NCI-H2107 treated with DMSO at 0.1 percent for 48 hours (cell line): ENCODE measurements at regions not wholly inside any gene's neighbourhood (a gene's known extent, or its start where the extent isn't known, plus 50 kb on each side); places are given as distances from the start of the nearest gene placed in this dataset.
"Not testable (repeated sequence)": the region's sequence is repeated elsewhere in the genome, so short reads cannot be mapped to it uniquely, and the experiment has no call there.

Source experiments
- DNase-seq: peaks from one replicate; lab custom pipeline; 2025; ENCODE audit not compliant: unreplicated experiment; lab: John Stamatoyannopoulos, UW

DNA sequence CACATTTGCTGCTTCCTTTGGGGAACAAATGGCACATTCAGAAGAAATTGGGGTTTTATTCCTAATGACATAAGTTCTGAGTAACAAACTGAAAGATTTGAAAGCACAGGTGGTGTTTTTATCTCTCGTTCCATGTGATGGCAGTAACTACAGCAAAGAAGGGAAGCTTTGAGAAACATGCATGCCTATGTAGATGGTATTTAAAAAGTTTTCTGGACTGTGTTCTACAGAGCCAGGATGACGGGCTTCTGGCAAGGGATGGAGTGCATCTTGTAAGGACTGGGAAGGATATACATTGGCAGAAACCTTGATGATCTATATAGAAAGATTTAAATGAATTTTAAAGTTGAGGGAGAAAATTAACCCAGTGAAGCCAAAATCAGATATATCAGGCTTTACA, 362.2 kb upstream of the ROPN1 start:
- DNase-seq, result no peak

DNA sequence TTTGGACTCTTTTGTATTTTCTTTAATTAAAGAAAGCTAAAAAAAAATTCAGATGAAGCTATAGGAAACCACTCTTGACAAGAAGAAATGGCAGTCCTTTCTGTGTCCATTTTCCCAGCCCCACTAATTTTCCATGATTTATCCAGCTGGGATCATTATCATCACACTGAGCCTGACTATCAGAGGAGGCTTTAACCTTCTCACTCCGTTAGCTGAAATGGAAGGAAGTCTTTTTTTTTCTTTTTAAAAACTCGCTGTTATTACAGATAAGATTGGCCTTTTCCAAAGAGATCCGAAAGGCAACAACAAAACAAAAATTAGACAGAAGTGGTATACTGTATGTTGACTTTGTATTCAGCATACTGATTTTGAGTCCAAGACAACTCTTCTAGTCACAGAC, 366.2 kb upstream of the ROPN1 start:
- DNase-seq, result no peak

DNA sequence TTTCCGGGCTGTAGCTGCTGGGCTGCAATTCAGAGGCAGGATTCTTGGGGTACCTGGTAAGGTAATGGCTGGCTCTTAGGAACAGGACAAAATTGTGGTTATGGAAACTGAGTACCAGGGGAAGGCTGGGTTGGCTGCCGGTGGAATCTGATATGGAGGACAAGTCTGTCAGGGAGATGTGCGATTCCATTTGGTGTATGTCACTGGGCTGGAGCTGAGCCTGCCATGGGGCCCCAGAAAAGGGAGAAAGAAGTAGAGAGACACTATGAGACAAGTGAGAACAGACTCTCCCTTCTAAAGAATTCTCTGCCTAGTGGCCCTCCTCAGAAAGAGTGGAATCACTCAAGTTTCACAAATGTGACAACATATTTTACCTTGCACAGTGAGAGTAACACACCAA, 368.2 kb upstream of the ROPN1 start:
- no peak for DNase-seq

DNA sequence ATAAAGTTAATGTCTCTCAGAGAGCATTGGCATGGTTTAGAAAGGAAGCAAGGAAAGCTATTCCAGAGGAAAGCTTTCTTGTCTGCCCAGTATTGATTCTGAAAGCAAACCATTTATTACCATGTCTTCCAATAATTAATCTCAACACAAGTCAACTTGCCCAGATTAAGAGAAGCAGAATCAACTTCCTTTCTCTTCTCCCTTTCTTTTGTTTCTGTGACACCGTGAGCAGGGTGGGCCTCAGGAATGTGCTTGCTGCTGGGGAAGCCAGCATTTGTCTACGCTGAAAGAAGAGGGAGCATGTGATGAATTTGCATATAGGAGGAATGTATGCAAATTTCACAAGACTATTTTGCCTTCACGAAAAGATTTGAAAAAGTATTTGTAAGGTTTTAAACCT, 368.6 kb upstream of the ROPN1 start:
- DNase-seq, result no peak

DNA sequence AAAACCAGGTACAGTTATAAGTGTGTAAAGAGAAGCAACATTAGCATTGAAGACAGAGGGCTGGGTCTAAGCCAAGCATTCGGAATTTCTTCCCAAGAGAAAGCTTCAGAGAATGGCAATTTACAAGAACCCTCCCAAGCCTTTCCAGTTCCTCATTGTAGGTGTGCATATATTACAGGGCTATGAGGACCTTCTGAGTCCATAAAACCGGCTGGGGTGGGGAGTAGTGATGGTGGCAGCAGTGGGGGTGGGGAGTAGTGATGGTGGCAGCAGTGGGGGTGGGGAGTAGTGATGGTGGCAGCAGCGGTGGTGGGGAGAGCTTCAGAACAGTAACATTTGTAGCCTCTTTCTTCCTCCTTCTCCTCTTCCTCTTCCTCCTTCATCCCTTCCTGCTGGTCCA, 368.7 kb upstream of the UMPS start:
- DNase-seq, result no peak

DNA sequence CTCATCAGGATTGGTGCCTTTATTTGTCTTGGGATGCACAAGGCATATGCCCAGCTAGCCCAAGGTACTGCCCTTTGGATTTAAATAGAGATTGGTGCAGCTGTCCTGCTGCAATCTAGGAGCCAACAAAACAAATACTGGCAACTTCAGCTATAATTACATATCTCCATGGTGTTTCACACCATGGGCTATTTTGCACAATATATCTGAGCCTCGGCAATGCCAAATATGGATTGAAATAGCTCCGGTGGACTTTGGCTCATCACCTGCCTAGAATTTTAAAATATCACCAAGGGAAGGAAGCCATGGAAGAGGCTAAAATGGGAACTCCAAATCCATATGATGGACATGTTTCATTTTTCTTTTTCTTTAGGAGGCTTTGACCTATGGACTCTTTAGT, 367.8 kb upstream of the UMPS start:
- no peak for DNase-seq

DNA sequence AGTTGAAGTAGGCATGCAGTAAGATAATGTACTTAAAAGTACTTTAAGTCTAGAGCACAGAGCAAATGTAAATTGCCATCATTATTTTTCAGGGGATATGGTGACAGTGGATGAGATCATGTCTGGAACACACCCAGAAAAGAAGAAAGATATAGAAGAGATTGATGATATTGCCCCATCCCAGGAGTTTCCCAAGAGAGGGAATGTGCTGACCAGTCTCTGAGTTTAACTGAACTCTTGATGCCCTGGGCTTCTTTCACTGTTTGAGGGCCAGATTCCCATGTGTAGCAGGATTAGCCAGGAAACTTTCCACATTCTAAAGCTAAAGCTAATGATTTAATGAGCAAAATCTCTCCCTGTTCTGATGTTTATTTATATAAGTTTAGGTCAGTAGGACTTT, 366.8 kb upstream of the UMPS start:
- no peak for DNase-seq

DNA sequence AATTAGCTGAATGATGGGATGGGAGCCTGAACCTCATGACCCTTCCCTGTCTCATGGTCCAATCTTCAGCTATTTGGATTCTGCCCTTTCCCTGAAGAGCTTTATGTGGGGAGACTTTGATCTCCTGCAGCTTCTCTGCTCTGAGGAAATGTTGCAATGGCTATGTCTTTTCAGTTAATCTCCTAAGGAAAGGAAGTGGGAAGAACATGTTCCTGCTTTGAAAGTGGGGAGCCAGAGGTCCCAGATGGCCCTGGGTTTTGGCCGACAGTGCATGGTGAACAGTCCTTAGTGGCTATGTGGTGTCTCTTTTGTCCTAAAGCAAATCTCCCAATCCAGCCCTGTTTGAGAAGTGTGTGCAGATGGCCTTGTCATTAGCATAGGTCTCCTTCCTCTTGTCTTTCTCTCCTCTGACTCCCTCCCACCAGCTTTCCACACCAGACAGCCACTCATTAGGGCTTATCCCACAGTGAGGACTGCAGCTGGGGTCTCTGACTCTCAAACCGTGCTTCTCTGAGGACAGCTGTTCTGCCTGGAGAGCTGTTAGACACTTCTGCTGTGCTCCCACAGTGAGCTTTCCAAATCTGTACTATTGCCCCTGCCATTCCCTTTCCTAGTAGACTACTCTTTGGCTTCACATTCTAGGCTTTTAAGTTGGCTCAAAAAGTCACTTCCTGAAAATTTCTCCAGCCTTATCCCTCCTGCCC, 365.8 kb upstream of the UMPS start:
- DNase-seq, result no peak

DNA sequence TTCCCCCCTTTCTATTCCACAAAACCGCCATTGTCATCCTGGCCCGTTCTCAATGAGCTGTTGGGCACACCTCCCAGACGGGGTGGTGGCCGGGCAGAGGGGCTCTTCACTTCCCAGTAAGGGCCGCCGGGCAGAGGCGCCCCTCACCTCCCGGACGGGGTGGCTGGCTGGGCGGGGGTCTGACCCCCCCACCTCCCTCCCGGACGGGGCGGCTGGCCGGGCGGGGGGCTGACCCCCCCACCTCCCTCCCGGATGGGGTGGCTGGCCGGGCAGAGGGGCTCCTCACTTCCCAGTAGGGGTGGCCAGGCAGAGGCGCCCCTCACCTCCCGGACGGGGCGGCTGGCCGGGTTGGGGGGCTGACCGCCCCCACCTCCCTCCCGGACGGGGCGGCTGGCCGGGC, 363.6 kb upstream of the UMPS start:
- not testable (repeated sequence) for DNase-seq

DNA sequence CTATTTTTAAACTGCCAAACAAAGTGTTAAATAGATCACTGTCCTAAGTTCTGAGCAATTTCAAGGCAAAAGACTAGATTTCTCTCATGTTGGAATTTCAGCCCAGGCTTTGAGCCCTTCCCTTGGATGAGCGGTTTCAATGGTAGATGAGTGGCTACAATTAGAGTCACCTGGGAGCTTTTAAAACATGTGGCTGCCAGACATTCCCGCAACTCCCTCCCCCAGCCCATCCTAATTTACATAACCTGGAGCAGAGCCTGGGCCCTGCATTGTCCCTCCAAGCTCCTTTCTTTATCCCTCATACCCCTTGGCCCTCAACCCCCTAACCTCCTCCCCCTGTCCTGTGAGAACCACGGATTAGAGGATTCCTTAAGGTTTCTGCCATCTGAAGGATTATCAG, 357.5 kb upstream of the UMPS start:
- peak; percentile 52 for DNase-seq

DNA sequence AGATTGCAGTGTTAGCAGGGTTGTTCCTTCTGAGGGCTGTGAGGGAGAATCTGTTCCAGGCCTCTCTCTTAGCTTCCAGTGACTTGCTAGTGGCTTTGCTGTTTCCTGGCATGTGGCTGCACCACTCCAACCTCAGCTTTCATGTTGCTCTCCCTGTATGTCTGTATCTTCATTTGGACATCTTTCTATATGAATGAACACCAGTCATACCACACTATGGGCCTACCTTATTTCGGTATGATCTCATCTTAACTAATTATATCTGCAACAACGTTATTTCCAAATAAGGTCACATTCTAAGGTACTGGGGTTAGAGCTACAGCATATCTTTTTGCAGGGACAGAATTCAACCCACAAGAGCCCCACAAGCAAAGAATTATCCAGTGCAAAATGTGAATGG, 356.7 kb upstream of the UMPS start:
- no peak for DNase-seq

DNA sequence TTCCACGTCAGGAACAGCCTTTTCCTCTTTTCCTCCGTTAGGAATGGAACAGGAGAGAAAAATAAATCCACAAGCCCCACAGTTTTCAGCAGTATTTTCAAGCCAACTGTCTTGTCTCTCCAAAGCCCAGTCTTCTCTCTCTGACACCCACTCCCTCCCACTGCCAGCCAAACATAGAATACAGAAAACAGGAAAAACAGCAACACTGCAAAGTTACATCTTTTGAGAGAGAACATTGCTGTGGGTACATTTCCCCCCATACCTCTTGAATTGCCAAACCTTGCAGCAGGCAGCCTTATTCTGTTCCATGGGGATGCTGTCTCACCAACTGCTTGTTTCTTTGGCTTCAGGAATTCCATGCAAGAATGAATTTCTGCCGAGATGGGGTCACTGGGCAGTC, 355.7 kb upstream of the UMPS start:
- no peak for DNase-seq

DNA sequence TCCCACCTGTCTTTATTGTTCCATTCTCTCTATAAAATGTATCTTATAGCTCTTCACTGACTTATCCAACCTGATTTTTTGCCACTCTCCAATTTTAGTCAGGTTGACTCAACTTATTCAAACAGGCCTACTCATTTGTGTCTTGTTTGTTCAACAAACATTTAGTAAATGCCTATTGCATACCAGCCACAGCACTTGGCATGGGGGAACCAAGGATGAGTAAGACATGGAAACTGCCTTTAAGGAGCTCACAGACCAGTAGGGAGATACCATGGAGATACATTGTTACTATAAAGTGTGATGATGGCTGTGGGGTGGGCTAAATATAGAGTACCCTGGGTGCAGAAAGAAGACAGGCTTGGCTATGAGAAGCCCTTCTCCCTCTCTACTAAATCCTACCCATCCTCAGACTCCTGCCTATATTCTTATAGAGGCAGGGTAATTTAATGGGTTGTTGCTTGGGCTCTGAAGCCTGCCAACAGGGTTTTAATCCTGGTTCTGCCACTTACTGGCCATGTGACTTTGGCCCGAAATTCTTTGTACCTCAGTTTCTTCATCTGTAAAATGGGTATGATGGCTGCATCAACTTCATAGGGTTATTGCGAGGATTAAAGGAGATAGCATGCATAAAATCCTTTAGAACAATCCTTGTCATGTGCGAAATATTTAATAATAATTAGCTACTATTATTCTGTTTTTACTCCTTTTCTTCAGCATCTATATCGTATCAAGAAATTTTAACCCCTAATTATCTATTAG, 348.5 kb upstream of the UMPS start:
- DNase-seq, result no peak

DNA sequence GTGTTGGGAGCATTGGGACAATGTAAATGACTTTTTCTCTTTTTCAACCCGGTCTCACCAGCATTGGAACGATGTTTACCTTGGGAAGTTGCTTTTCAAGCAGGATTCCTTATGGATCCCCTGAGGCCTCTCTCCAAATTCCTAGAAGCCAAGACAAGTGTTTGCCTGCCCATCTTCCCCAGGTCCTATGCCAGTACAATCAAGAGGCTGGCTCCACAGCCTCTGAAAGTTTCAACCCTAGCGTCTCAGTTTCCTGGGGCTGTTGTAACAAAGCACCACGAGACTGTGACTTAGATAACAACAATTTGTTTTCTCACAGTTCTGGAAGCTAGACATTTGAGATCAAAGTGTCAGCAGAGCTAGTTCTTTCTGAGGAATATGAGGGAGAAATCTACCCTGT, 347.2 kb upstream of the UMPS start:
- DNase-seq, result no peak

DNA sequence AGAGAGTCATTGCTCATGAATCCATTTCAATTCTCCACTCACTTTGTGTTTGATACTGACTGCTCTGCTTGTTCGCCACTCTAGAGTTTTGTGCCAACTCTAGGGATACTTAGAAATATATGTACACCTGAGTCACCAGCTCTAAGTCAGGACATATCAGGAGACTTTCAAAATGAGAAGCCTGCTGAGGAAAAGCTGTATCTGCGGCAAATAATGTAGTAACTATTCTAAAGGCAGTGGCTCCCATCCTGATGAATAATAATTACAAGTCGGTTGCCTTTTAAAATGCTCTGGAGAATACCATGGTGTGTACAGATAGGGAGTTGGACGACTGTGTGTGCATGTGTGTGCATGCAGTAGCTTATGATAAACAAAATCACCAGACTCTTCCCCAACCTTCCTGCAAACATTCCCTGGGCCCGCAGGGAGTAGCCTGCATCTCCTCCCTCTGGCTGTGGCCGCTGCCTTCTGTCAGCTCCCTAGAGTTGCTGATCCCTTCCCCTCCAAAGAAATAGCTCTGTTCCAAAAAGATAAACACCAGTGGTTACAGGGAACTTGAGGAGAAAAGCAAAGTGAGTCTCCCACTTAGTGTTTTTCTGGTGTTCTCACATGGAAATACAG, 346.3 kb upstream of the UMPS start:
- no peak for DNase-seq

DNA sequence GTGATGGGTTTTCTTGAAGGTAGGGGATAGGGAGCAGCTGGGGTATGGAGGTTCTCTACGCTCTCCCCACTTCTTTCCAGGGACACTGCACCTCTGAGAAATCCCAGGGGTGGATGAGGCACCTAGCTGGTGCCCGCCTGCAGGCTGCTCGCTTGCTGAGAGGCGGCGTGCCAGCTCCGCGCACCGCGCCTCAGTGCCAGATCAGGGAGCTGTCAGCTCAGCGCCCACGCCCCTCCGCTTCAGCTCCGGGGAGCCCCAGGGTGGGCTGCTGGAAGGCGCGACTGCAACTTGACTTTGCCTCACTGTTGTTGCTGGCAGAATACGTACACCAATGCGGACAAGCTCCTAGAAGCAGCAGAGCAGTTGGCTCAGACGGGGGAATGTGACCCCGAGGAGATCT, 345.7 kb upstream of the UMPS start:
- DNase-seq, result no peak

DNA sequence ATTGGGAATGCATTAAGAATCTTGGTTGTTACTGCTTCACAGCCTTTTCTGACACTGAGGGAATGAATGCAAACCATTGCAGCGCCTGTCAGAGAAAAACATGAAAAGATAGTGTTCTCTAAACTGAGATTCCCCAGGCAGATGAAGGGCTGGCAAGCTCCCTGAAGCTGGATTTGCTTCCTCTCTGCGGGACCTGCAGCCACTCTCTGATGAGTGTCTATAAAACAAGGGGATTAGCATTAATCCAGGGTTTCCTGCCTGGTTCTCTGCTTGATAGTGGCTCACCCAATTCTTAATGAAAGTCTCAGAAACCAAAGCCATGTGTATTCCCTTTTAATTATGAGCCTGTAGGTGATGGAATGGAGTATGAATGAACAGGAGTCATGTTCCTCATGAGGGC, 344.3 kb upstream of the UMPS start:
- no peak for DNase-seq

DNA sequence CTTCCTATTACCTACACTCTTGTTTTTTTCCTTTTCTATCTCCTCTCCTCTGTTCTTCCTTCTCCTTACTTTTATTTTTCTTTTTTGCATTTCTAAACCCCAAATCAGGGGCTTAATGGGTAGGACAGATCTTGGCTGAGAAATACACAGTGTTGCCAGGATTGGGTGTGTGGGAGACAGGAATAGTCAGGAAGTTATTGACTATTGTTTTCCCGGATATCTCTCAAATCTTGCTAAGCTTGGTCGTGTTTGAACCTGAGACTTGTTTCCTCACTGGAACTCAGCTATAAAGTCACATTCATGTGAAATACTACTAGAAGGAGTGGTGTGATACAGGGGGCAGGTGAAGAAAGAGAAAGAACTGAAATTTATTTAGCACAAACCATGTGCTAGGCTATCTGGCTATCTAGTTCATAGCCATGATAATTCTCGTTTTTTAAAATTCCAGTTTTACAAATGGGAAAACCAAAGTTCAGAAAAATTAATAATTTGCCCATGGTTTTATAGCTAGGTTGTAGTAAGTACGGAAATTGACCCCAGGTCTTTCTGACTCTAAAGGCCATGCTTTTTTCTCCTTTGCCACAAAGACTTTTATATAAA, 343.2 kb upstream of the UMPS start:
- DNase-seq, result no peak

DNA sequence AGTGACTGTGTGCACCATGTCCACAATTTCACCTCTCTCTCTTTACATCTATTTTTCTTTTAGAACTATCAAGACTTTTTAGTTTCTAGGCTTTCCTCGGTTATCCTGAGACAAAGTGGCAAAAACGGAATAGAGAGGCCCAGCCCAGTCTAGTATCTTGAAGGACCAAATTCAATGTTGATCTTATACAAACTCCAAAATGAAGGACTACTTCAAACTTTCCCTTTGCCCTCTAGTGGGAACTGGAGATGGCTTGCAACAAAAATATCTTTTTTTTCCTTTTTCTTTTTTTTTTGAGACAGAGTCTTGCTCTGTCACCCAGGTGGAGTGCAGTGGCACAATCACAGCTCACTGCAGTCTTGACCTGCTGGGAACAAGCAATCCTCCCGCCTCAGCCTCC, 338.5 kb upstream of the UMPS start:
- no peak for DNase-seq

DNA sequence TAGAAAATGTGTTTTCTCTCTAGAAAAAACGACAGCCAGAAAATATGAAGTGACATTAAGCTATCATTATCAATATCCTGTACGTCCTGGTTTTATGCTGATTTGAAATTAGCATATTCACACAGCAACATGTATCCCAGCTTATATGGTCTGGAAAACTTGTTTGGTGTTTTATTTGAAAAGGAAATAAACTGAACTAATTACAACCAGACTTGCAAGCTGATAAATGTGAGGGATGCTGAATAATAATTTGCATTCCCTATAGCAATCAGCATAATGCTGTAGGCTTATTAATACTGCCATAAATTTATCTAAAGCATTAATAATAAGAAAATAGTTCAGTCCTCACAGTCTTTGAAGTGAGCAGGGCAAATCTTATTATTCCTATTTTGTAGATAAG, 336.9 kb upstream of the UMPS start:
- DNase-seq, result no peak

DNA sequence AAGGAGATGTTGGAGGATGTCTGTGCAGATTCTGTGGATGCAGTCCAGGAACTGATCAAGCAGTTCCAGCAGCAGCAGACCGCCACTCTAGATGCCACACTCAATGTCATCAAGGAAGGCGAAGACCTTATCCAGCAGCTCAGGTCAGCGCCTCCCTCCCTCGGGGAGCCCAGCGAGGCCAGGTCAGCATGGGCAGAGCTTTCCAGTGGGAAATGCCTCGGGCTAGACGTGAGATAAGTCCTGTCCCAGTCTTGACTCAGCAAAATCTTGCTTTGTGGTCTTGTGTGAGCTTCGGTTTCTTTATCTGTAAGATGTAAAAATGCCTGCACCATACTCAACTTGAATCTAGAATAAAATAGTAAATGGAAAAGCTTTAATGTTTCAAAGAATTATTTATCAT, 335.1 kb upstream of the UMPS start:
- DNase-seq, result no peak
